ENCODE measurements at regions not wholly inside any gene's neighbourhood (a gene's known extent, or its start where the extent isn't known, plus 50 kb on each side); places are given as distances from the start of the nearest gene placed in this dataset.

DNA sequence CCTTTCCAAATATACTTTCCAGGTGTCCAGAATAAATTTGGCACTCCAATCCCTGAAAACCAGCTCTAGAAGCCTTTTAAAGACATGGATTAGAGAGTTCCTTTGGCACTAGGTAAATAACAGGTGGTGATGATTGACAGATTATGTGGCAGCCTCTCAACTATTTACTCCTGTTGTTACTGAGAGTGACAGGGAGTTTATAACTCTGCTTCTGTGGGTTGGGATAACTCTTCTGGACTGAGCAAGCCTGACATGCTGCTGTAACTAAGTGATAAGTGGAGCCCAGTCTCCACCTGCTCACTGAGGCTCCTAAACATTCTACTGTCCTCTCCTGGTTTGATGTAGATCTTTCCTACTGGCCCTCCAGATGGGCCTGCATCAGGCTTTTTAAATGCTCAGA lies 693.2 kb upstream of the FTMT start:
- TF ChIP-seq POLR2A (IDR thresholded peaks at IDR 0.05), result no peak
- TF ChIP-seq POLR2AphosphoS5 (IDR thresholded peaks at IDR 0.05), result no peak
- no peak for TF ChIP-seq EP300 (IDR thresholded peaks at IDR 0.05)
- TF ChIP-seq, protein P1, sequence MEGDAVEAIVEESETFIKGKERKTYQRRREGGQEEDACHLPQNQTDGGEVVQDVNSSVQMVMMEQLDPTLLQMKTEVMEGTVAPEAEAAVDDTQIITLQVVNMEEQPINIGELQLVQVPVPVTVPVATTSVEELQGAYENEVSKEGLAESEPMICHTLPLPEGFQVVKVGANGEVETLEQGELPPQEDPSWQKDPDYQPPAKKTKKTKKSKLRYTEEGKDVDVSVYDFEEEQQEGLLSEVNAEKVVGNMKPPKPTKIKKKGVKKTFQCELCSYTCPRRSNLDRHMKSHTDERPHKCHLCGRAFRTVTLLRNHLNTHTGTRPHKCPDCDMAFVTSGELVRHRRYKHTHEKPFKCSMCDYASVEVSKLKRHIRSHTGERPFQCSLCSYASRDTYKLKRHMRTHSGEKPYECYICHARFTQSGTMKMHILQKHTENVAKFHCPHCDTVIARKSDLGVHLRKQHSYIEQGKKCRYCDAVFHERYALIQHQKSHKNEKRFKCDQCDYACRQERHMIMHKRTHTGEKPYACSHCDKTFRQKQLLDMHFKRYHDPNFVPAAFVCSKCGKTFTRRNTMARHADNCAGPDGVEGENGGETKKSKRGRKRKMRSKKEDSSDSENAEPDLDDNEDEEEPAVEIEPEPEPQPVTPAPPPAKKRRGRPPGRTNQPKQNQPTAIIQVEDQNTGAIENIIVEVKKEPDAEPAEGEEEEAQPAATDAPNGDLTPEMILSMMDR (IDR thresholded peaks at IDR 0.05), result no peak
